ENCODE measurements at regions not wholly inside any gene's neighbourhood (a gene's known extent, or its start where the extent isn't known, plus 50 kb on each side); places are given as distances from the start of the nearest gene placed in this dataset.

GRCh38 chr3:106728315-106729098 lies 648.7 kb upstream of the CCDC54 start:
- Mint-ChIP-seq H3K9me3 (no peaks in the 10 kb centered on the region), H3K4me1 (peaks cover 15% of the 10 kb centered on the region), H3K36me3 (ENCODE audit: low read depth) (no peaks in the 10 kb centered on the region), H3K27me3 (ENCODE audit: low read depth, poor library complexity) (peaks cover 4% of the 10 kb centered on the region), H3K27ac (no peak overlapping the region), H3K4me3 (no peak overlapping the region)
- no peak for DNase-seq
- no peak for TF ChIP-seq CTCF (IDR thresholded peaks at IDR 0.05)

GRCh38 chr3:106729481-106729880 lies 647.8 kb upstream of the CCDC54 start:
- peaks cover 15% of the 10 kb centered on the region for H3K4me1 Mint-ChIP-seq
- no peaks in the 10 kb centered on the region for H3K36me3 Mint-ChIP-seq (ENCODE audit: low read depth)
- no peak overlapping the region for H3K27ac Mint-ChIP-seq

GRCh38 chr3:106731230-106731629 lies 646.0 kb upstream of the CCDC54 start:
- no peak for DNase-seq
- Mint-ChIP-seq H3K27ac (no peak overlapping the region), H3K4me1 (peaks cover 15% of the 10 kb centered on the region), H3K4me3 (no peak overlapping the region), H3K27me3 (ENCODE audit: low read depth, poor library complexity) (no peaks in the 10 kb centered on the region), H3K9me3 (no peaks in the 10 kb centered on the region), H3K36me3 (ENCODE audit: low read depth) (no peaks in the 10 kb centered on the region)
- no peak for TF ChIP-seq CTCF (IDR thresholded peaks at IDR 0.05)

More at GRCh38 chr3:106729481-106729880, 647.8 kb upstream of the CCDC54 start:
- no peaks in the 10 kb centered on the region for H3K9me3 Mint-ChIP-seq
- H3K27me3 Mint-ChIP-seq (ENCODE audit: low read depth, poor library complexity) = no peaks in the 10 kb centered on the region
- DNase-seq = no peak
- TF ChIP-seq CTCF (IDR thresholded peaks at IDR 0.05) = no peak
- no peak overlapping the region for H3K4me3 Mint-ChIP-seq

GRCh38 chr3:106734712-106735111 lies 642.5 kb upstream of the CCDC54 start:
- no peak for DNase-seq
- no peaks in the 10 kb centered on the region for H3K9me3 Mint-ChIP-seq
- peaks cover 15% of the 10 kb centered on the region for H3K4me1 Mint-ChIP-seq
- H3K27ac Mint-ChIP-seq = no peak overlapping the region
- TF ChIP-seq CTCF (IDR thresholded peaks at IDR 0.05) = no peak
- no peaks in the 10 kb centered on the region for H3K36me3 Mint-ChIP-seq (ENCODE audit: low read depth)
- no peak overlapping the region for H3K4me3 Mint-ChIP-seq
- no peaks in the 10 kb centered on the region for H3K27me3 Mint-ChIP-seq (ENCODE audit: low read depth, poor library complexity)

GRCh38 chr3:106737265-106737664 lies 640.0 kb upstream of the CCDC54 start:
- TF ChIP-seq CTCF (IDR thresholded peaks at IDR 0.05) = no peak
- H3K36me3 Mint-ChIP-seq (ENCODE audit: low read depth) = no peaks in the 10 kb centered on the region
- H3K4me3 Mint-ChIP-seq = no peak overlapping the region
- no peak overlapping the region for H3K27ac Mint-ChIP-seq
- H3K9me3 Mint-ChIP-seq = no peaks in the 10 kb centered on the region
- peaks cover 15% of the 10 kb centered on the region for H3K4me1 Mint-ChIP-seq
- DNase-seq = no peak
- no peaks in the 10 kb centered on the region for H3K27me3 Mint-ChIP-seq (ENCODE audit: low read depth, poor library complexity)

GRCh38 chr3:106740116-106740515 lies 637.1 kb upstream of the CCDC54 start:
- Mint-ChIP-seq H3K27ac (no peak overlapping the region), H3K36me3 (ENCODE audit: low read depth) (no peaks in the 10 kb centered on the region), H3K27me3 (ENCODE audit: low read depth, poor library complexity) (no peaks in the 10 kb centered on the region), H3K4me1 (peaks cover 6% of the 10 kb centered on the region), H3K9me3 (no peaks in the 10 kb centered on the region), H3K4me3 (no peak overlapping the region)
- DNase-seq = no peak
- TF ChIP-seq CTCF (IDR thresholded peaks at IDR 0.05) = no peak
